ENCODE measurements at regions not wholly inside any gene's neighbourhood (a gene's known extent, or its start where the extent isn't known, plus 50 kb on each side); places are given as distances from the start of the nearest gene placed in this dataset.

- no peak for ATAC-seq (ENCODE audit: low read depth)
- Histone ChIP-seq H3K27ac (ENCODE audit: poor library complexity, severe bottlenecking) (no peak overlapping the region), H3K36me3 (ENCODE audit: low read depth) (no peaks in the 10 kb centered on the region), H3K4me1 (ENCODE audit: insufficient read depth, poor library complexity, severe bottlenecking) (no peaks in the 10 kb centered on the region), H3K27me3 (ENCODE audit: insufficient read depth, poor library complexity, severe bottlenecking) (no peaks in the 10 kb centered on the region), H3K9me3 (ENCODE audit: severe bottlenecking) (peaks cover 5% of the 10 kb centered on the region), H3K4me3 (ENCODE audit: severe bottlenecking) (no peak overlapping the region)
- TF ChIP-seq CTCF (IDR thresholded peaks at IDR 0.05; ENCODE audit: poor library complexity, severe bottlenecking) = no peak
- DNase-seq (ENCODE audit: low spot score) = no peak
Measured at GRCh38 chr10:109114579-109114978, 808.7 kb downstream of the XPNPEP1 start.

GRCh38 chr10:109106604-109107003 lies 816.7 kb downstream of the XPNPEP1 start:
- ATAC-seq (ENCODE audit: low read depth) (no peak), DNase-seq (ENCODE audit: low spot score) (no peak)
- H3K27ac ChIP-seq (ENCODE audit: poor library complexity, severe bottlenecking) = no peak overlapping the region
- H3K4me3 ChIP-seq (ENCODE audit: severe bottlenecking) = no peak overlapping the region
- no peak for TF ChIP-seq CTCF (IDR thresholded peaks at IDR 0.05; ENCODE audit: poor library complexity, severe bottlenecking)
- H3K27me3 ChIP-seq (ENCODE audit: insufficient read depth, poor library complexity, severe bottlenecking) = no peaks in the 10 kb centered on the region
- no peaks in the 10 kb centered on the region for H3K36me3 ChIP-seq (ENCODE audit: low read depth)
- H3K9me3 ChIP-seq (ENCODE audit: severe bottlenecking) = peaks cover 5% of the 10 kb centered on the region
- H3K4me1 ChIP-seq (ENCODE audit: insufficient read depth, poor library complexity, severe bottlenecking) = no peaks in the 10 kb centered on the region

DNA sequence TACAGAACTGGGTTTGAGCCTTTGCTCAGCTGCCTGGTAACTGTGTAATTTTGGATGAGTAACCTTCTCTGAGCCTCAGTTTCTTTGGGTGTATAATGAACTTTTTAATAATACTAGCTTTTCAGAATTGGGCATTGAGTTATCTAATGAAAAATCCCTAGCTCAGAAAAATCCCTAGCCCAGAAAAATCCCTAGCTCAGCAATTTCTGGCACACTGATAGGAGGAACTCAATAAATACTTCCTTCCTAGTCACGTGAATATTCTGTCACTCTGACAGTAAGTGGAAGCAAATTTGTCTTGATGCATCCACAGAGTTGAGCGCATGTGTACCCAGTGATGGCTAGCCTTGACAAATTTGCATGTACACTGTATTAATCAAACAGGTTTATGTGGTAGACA lies 817.6 kb downstream of the XPNPEP1 start:
- DNase-seq (ENCODE audit: low spot score) = no peak
- Histone ChIP-seq H3K4me1 (ENCODE audit: insufficient read depth, poor library complexity, severe bottlenecking) (no peaks in the 10 kb centered on the region), H3K9me3 (ENCODE audit: severe bottlenecking) (peaks cover 5% of the 10 kb centered on the region)

DNA sequence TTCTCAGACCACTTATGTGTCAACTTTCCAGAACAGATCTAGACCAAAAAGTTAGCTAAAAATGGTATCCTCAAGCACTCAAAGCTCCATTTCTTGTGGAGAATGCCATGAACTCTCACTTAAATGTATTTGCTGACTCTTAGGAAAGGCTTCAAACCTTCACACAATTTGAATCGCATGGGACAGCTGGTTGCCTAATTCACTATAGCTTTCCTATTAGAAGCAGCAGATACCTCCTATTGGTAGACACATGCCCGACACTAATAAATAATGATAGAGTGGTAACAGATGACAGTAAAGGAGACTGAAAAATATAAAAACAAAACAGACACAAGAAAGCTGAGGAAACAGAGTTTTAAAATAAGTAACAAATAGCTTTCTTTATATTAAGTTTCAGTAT lies 818.5 kb downstream of the XPNPEP1 start:
- no peak for TF ChIP-seq CTCF (IDR thresholded peaks at IDR 0.05; ENCODE audit: poor library complexity, severe bottlenecking)
- Histone ChIP-seq H3K4me3 (ENCODE audit: severe bottlenecking) (no peak overlapping the region), H3K36me3 (ENCODE audit: low read depth) (no peaks in the 10 kb centered on the region), H3K4me1 (ENCODE audit: insufficient read depth, poor library complexity, severe bottlenecking) (no peaks in the 10 kb centered on the region), H3K9me3 (ENCODE audit: severe bottlenecking) (peaks cover 2% of the 10 kb centered on the region), H3K27me3 (ENCODE audit: insufficient read depth, poor library complexity, severe bottlenecking) (no peaks in the 10 kb centered on the region), H3K27ac (ENCODE audit: poor library complexity, severe bottlenecking) (no peak overlapping the region)
- ATAC-seq (ENCODE audit: low read depth) (no peak), DNase-seq (ENCODE audit: low spot score) (no peak)

More for the DNA sequence above, 817.6 kb downstream of the XPNPEP1 start:
- H3K27ac ChIP-seq (ENCODE audit: poor library complexity, severe bottlenecking) = no peak overlapping the region
- no peak overlapping the region for H3K4me3 ChIP-seq (ENCODE audit: severe bottlenecking)
- no peak for TF ChIP-seq CTCF (IDR thresholded peaks at IDR 0.05; ENCODE audit: poor library complexity, severe bottlenecking)
- ATAC-seq (ENCODE audit: low read depth) = no peak
- H3K36me3 ChIP-seq (ENCODE audit: low read depth) = no peaks in the 10 kb centered on the region
- H3K27me3 ChIP-seq (ENCODE audit: insufficient read depth, poor library complexity, severe bottlenecking) = no peaks in the 10 kb centered on the region

DNA sequence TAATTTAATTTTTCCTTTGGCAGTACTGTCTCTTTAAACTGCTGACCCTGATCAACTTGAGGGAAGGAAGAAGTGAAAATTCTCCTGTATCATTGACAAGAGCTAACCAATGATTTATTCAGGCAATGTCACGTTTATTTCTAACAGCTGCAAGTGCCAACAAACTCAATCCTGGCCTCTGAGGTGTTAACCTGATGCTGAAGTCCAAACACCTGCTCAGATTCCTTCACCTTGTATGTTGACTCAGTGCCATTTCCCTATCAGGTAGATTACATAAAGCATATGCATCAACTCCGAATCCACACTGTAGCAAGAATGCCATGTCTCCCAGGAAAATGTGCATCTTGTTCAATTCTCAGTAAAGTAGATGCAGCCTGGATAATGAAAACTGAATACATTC lies 820.0 kb downstream of the XPNPEP1 start:
- Histone ChIP-seq H3K9me3 (ENCODE audit: severe bottlenecking) (no peaks in the 10 kb centered on the region), H3K4me3 (ENCODE audit: severe bottlenecking) (no peak overlapping the region), H3K4me1 (ENCODE audit: insufficient read depth, poor library complexity, severe bottlenecking) (no peaks in the 10 kb centered on the region), H3K27me3 (ENCODE audit: insufficient read depth, poor library complexity, severe bottlenecking) (no peaks in the 10 kb centered on the region), H3K36me3 (ENCODE audit: low read depth) (no peaks in the 10 kb centered on the region), H3K27ac (ENCODE audit: poor library complexity, severe bottlenecking) (no peak overlapping the region)
- no peak for TF ChIP-seq CTCF (IDR thresholded peaks at IDR 0.05; ENCODE audit: poor library complexity, severe bottlenecking)
- no peak for DNase-seq (ENCODE audit: low spot score)
- no peak for ATAC-seq (ENCODE audit: low read depth)
